ENCODE measurements at regions not wholly inside any gene's neighbourhood (a gene's known extent, or its start where the extent isn't known, plus 50 kb on each side); places are given as distances from the start of the nearest gene placed in this dataset.
"Not testable (repeated sequence)": the region's sequence is repeated elsewhere in the genome, so short reads cannot be mapped to it uniquely, and the experiment has no call there.

- DNase-seq (ENCODE audit: low read depth): no peak
Observed at GRCh38 chrX:13476384-13476783, 93.0 kb upstream of the EGFL6 start.

GRCh38 chrX:13474164-13474516, 95.3 kb upstream of the EGFL6 start:
- no peak for DNase-seq (ENCODE audit: low read depth)

GRCh38 chrX:13473442-13474163, 95.8 kb upstream of the EGFL6 start:
- DNase-seq (ENCODE audit: low read depth): no peak

GRCh38 chrX:13472975-13473374, 96.4 kb upstream of the EGFL6 start:
- no peak for DNase-seq (ENCODE audit: low read depth)

GRCh38 chrX:13471269-13471668, 98.1 kb upstream of the EGFL6 start:
- DNase-seq (ENCODE audit: low read depth): no peak

GRCh38 chrX:13470685-13470977, 98.8 kb upstream of the EGFL6 start:
- no peak for DNase-seq (ENCODE audit: low read depth)

GRCh38 chrX:13469963-13470684, 99.3 kb upstream of the EGFL6 start:
- DNase-seq (ENCODE audit: low read depth): peak; percentile 78

- DNase-seq (ENCODE audit: low read depth): no peak
Observed at GRCh38 chrX:13468096-13468495, 101.3 kb upstream of the EGFL6 start.

GRCh38 chrX:13467243-13467642, 102.2 kb upstream of the EGFL6 start:
- DNase-seq (ENCODE audit: low read depth): no peak

GRCh38 chrX:13464599-13465275, 104.7 kb upstream of the EGFL6 start:
- no peak for DNase-seq (ENCODE audit: low read depth)

GRCh38 chrX:13463608-13464007, 105.8 kb upstream of the EGFL6 start:
- DNase-seq (ENCODE audit: low read depth): peak; percentile 79

GRCh38 chrX:13452283-13452682, 117.1 kb upstream of the EGFL6 start:
- DNase-seq (ENCODE audit: low read depth): no peak

- no peak for DNase-seq (ENCODE audit: low read depth)
Observed at GRCh38 chrX:13449441-13449840, 120.0 kb upstream of the EGFL6 start.

GRCh38 chrX:13448941-13449340, 120.5 kb upstream of the EGFL6 start:
- no peak for DNase-seq (ENCODE audit: low read depth)

- not testable (repeated sequence) for DNase-seq (ENCODE audit: low read depth)
Observed at GRCh38 chrX:13441608-13442007, 121.8 kb upstream of the ATXN3L start.

GRCh38 chrX:13440176-13440575, 120.3 kb upstream of the ATXN3L start:
- no peak for DNase-seq (ENCODE audit: low read depth)

- DNase-seq (ENCODE audit: low read depth): peak; percentile 47
Observed at GRCh38 chrX:13433298-13433605, 113.4 kb upstream of the ATXN3L start.

GRCh38 chrX:13432414-13433297, 112.8 kb upstream of the ATXN3L start:
- DNase-seq (ENCODE audit: low read depth): peak; percentile 95

GRCh38 chrX:13430136-13430827, 110.4 kb upstream of the ATXN3L start:
- DNase-seq (ENCODE audit: low read depth): no peak

- peak; percentile 64 for DNase-seq (ENCODE audit: low read depth)
Observed at GRCh38 chrX:13428053-13428786, 108.4 kb upstream of the ATXN3L start.

- DNase-seq (ENCODE audit: low read depth): no peak
Observed at GRCh38 chrX:13427441-13428052, 107.7 kb upstream of the ATXN3L start.

Measured in stromal cell of bone marrow (primary cell).